HepG2 (cell line): ENCODE measurements at regions not wholly inside any gene's neighbourhood (a gene's known extent, or its start where the extent isn't known, plus 50 kb on each side); places are given as distances from the start of the nearest gene placed in this dataset.

ENCODE experiments used
- ATAC-seq: fragments of 200-7000 bp; cut with Tn5 transposase; 3 replicates; pipeline ENCODE4 v1.9.1; 2020; ENCODE audit warnings: mild to moderate bottlenecking, moderate library complexity
- BruUV-seq: library from RNA; stranded (reverse); fragments of 400-500 nt; replicated peaks from 2 replicates; lab custom pipeline; 2021; lab: Mats Ljungman, UMichigan
- CTCF ChIA-PET: fragments of 300-600 bp; formaldehyde crosslinking; extraction: SDS; loops from one replicate; lab custom pipeline; 2021; ENCODE audit warnings: low total read pairs, inconsistent platforms, low intra/inter-chr PET ratio; lab: Yijun Ruan, JAX
- POLR2A ChIA-PET: fragments of 350-600 bp; sonication (Branson Sonifier 250); formaldehyde crosslinking; loops from one replicate; lab custom pipeline; 2020; ENCODE audit warnings: antibody characterized with exemption, inconsistent platforms; lab: Yijun Ruan, JAX
- DNase-seq: peaks from one replicate; pipeline ENCODE4 v3.0.0-alpha.2; 2015; ENCODE audit warnings: low spot score
- FAIRE-seq: peaks from 3 replicates; lab custom pipeline; 2011; peaks lifted over from hg19 to GRCh38; lab: Jason Lieb, UNC
- H2AFZ ChIP-seq: one replicate; pipeline ENCODE4 v1.6.1; 2011; ENCODE audit warnings: low read length, inconsistent platforms
- H3K27ac ChIP-seq: fragments of 300-600 bp; 3 replicates; pipeline ENCODE4 v1.8.0; 2011; ENCODE audit warnings: mixed run types, mild to moderate bottlenecking, mixed read lengths, low read length, inconsistent platforms; ENCODE audit not compliant: insufficient read depth; ENCODE audit errors: extremely low read length
- H3K27me3 ChIP-seq, 2 experiments: fragments of 200-600 bp in 1 of 2; 2 replicates in 1 of 2; 3 replicates in 1 of 2; pipeline versions ENCODE4 v1.6.0 to v1.8.0; 2011; ENCODE audit warnings: low read length in 2 of 2, mild to moderate bottlenecking in 2 of 2, moderate library complexity in 2 of 2, inconsistent platforms in 1 of 2; ENCODE audit not compliant: insufficient read depth in 2 of 2, control insufficient read depth in 1 of 2
- H3K36me3 ChIP-seq, 2 experiments: fragments of 200-600 bp in 1 of 2; replicated peaks in 1 of 2; 2 replicates in 1 of 2; 3 replicates in 1 of 2; pipeline versions ENCODE4 v1.5.1 to v1.8.0; 2011; ENCODE audit warnings: low read length in 2 of 2, inconsistent platforms in 1 of 2; ENCODE audit not compliant: insufficient read depth in 2 of 2, control insufficient read depth in 1 of 2
- H3K4me1 ChIP-seq: 2 replicates; pipeline ENCODE4 v1.5.1; 2012; ENCODE audit warnings: low read length, inconsistent platforms; ENCODE audit not compliant: insufficient read depth
- H3K4me2 ChIP-seq: 2 replicates; pipeline ENCODE4 v1.6.0; 2011; ENCODE audit warnings: low read depth, low read length, inconsistent platforms
- H3K4me3 ChIP-seq, 3 experiments: fragments of 200-600 bp in 1 of 3; sonication (generic), shearing (Covaris generic) in 1 of 3; replicated peaks in 1 of 3; 2 replicates each; pipeline ENCODE4 v1.5.1; 2011 to 2016; ENCODE audit warnings: low read length in 3 of 3, inconsistent platforms in 2 of 3, low read depth in 2 of 3, mild to moderate bottlenecking in 2 of 3, control low read depth in 1 of 3, mixed read lengths in 1 of 3; ENCODE audit not compliant: insufficient read depth in 1 of 3
- H3K79me2 ChIP-seq: one replicate; pipeline ENCODE4 v1.6.1; 2011; ENCODE audit warnings: low read length, inconsistent platforms; ENCODE audit not compliant: insufficient read depth
- H3K9ac ChIP-seq: 2 replicates; pipeline ENCODE4 v1.6.0; 2011; ENCODE audit warnings: mild to moderate bottlenecking, low read depth, low read length, inconsistent platforms; ENCODE audit not compliant: insufficient read depth
- H3K9me3 ChIP-seq: 2 replicates; pipeline ENCODE4 v1.5.1; 2012; ENCODE audit warnings: mild to moderate bottlenecking, low read length
- H4K20me1 ChIP-seq: 2 replicates; pipeline ENCODE4 v1.6.0; 2011; ENCODE audit warnings: inconsistent platforms, mild to moderate bottlenecking, low read length, moderate library complexity; ENCODE audit not compliant: insufficient read depth
- ATF2 ChIP-seq: sonication (generic); formaldehyde crosslinking; IDR thresholded peaks from 2 replicates; pipeline ENCODE4 v1.4.0; 2020; ENCODE audit warnings: missing genetic modification reagents
- RNF219 ChIP-seq: sonication (generic); formaldehyde crosslinking; IDR thresholded peaks from 2 replicates; pipeline ENCODE4 v1.5.0; 2020; ENCODE audit warnings: mild to moderate bottlenecking, missing genetic modification reagents
- ZNF646 ChIP-seq: sonication (generic); formaldehyde crosslinking; IDR thresholded peaks from 2 replicates; pipeline ENCODE4 v1.9.0; 2021; ENCODE audit warnings: mild to moderate bottlenecking, missing genetic modification reagents
- ZSCAN21 ChIP-seq: sonication (generic); formaldehyde crosslinking; IDR thresholded peaks from 2 replicates; pipeline ENCODE4 v1.8.0; 2022; ENCODE audit warnings: mild to moderate bottlenecking, missing genetic modification reagents, moderate library complexity, borderline replicate concordance
- ZSCAN5A ChIP-seq: sonication (generic); formaldehyde crosslinking; IDR thresholded peaks from 2 replicates; pipeline ENCODE4 v1.8.0; 2022; ENCODE audit warnings: mild to moderate bottlenecking, missing genetic modification reagents, borderline replicate concordance
- WGBS: methylation state at CpG from one replicate; pipeline ENCODE4 v1.1.6; 2017; ENCODE audit warnings: low lambda C conversion rate; 5-methylcytosine and 5-hydroxymethylcytosine counted together
- in situ Hi-C: cut with HindIII; loops from 2 replicates; pipeline ENCODE4 v1.10.0; 2017; ENCODE audit warnings: low pct_unique_long_range_greater_than_20kb; ENCODE audit not compliant: extremely low pct_ligation_motif_present
- intact Hi-C: fragments of 100-400 bp; cut with micrococcal nuclease; formaldehyde crosslinking; loops from one replicate; pipeline ENCODE4 v1.10.0; 2022; ENCODE audit not compliant: unreplicated experiment
- TF ChIP-seq, protein P1 (sequence below): sonication (generic); formaldehyde crosslinking; IDR thresholded peaks from 2 replicates; pipeline ENCODE4 v1.4.0; 2020; ENCODE audit warnings: low read depth, missing genetic modification reagents

DNA sequence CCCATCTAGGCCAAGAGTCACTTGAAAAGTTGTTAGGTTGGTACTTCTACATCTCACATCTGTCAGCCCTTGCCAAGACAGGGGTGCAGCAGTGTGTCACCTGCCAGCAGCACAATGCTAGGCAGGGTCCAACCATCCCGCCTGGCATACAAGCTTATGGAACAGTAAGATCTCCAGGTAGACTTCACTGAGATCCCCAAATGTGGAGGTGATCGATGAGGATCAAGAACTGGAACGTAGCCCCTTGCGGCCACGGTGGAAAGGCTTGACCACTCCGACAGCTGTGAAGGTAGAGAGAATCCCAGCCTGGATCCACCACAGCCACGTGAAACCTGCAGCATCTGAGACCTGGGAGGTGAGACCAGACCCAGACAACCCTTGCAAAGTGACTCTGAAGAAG is 696.0 kb upstream of the LMO3 start:
- BruUV-seq = no TSS peak
- TF ChIP-seq ATF2 (CRISPR knock-in tag) (no peak), RNF219 (CRISPR knock-in tag) (no peak), ZSCAN21 (CRISPR knock-in tag) (no peak), ZSCAN5A (no peak), ZNF646 (no peak)
- TF ChIP-seq, protein P1, sequence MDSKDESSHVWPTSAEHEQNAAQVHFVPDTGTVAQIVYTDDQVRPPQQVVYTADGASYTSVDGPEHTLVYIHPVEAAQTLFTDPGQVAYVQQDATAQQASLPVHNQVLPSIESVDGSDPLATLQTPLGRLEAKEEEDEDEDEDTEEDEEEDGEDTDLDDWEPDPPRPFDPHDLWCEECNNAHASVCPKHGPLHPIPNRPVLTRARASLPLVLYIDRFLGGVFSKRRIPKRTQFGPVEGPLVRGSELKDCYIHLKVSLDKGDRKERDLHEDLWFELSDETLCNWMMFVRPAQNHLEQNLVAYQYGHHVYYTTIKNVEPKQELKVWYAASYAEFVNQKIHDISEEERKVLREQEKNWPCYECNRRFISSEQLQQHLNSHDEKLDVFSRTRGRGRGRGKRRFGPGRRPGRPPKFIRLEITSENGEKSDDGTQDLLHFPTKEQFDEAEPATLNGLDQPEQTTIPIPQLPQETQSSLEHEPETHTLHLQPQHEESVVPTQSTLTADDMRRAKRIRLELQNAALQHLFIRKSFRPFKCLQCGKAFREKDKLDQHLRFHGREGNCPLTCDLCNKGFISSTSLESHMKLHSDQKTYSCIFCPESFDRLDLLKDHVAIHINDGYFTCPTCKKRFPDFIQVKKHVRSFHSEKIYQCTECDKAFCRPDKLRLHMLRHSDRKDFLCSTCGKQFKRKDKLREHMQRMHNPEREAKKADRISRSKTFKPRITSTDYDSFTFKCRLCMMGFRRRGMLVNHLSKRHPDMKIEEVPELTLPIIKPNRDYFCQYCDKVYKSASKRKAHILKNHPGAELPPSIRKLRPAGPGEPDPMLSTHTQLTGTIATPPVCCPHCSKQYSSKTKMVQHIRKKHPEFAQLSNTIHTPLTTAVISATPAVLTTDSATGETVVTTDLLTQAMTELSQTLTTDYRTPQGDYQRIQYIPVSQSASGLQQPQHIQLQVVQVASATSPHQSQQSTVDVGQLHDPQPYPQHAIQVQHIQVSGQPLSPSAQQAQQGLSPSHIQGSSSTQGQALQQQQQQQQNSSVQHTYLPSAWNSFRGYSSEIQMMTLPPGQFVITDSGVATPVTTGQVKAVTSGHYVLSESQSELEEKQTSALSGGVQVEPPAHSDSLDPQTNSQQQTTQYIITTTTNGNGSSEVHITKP = no peak
- Histone ChIP-seq H3K36me3 (no peaks in the 10 kb centered on the region), H3K27me3 (no peaks in the 10 kb centered on the region), H3K9me3 (peaks cover 97% of the 10 kb centered on the region), H3K4me3 (no peak overlapping the region), H3K79me2 (no peaks in the 10 kb centered on the region), H3K4me2 (no peak overlapping the region), H2AFZ (no peak overlapping the region), H4K20me1 (no peaks in the 10 kb centered on the region), H3K27ac (no peak overlapping the region), H3K4me1 (no peaks in the 10 kb centered on the region), H3K9ac (no peak overlapping the region)
- ChIA-PET POLR2A (no interaction called here), CTCF (no interaction called here)
- FAIRE-seq (no peak), ATAC-seq (no peak), DNase-seq (no peak)
- WGBS = 36% methylated on average over 4 of the region's 7 CpGs
- in situ Hi-C loops = no loop called here
- intact Hi-C loops = no loop called here
